Activated T-helper 1 cell treated with Interleukin-2 at 50 U/mL for 16 hours (primary cell): ENCODE measurements at regions not wholly inside any gene's neighbourhood (a gene's known extent, or its start where the extent isn't known, plus 50 kb on each side); places are given as distances from the start of the nearest gene placed in this dataset.

Experiments used
- DNase-seq: peaks from one replicate; pipeline ENCODE4 v3.0.0-alpha.2; 2020; ENCODE audit warnings: low read depth

DNA sequence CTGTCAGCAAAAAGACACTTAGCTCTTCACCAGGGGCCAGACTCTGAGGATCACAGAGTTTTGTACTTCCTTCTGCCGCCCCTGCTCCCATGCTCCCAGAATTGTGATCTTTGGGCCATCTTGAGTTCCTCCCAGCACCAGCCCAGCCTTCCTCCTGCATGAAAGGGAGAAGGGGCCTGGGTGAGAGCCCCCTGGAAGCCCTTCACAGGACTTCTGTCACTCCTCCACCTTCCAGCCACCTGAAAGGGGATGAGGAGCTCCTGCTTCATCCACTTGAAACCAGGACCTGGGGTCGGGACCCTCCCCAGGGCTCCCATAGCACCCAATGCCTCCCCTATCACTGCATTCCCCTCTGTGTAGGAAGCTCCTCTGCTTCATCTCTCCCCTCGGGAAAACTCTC, 174.2 kb downstream of the BUD13 start:
- DNase-seq, result no peak

DNA sequence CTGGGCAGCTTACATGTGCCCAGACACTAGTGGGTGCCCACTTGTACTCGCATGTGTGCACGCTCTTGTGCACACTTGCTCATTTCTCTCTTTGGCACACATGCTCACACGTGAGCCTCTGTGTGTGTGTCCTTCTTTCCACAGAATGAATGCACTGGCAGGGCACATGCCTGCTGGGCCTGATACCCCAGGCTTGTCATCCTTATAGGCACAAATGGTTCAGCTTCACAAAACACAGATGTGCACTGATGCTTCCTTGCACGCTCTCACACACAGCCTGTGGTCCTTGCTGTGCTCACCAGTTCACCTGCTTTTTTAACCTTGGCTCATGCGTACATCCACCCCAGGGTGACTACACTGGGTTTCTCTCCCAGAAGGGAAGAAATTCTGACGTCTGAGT, 174.8 kb downstream of the BUD13 start:
- no peak for DNase-seq

DNA sequence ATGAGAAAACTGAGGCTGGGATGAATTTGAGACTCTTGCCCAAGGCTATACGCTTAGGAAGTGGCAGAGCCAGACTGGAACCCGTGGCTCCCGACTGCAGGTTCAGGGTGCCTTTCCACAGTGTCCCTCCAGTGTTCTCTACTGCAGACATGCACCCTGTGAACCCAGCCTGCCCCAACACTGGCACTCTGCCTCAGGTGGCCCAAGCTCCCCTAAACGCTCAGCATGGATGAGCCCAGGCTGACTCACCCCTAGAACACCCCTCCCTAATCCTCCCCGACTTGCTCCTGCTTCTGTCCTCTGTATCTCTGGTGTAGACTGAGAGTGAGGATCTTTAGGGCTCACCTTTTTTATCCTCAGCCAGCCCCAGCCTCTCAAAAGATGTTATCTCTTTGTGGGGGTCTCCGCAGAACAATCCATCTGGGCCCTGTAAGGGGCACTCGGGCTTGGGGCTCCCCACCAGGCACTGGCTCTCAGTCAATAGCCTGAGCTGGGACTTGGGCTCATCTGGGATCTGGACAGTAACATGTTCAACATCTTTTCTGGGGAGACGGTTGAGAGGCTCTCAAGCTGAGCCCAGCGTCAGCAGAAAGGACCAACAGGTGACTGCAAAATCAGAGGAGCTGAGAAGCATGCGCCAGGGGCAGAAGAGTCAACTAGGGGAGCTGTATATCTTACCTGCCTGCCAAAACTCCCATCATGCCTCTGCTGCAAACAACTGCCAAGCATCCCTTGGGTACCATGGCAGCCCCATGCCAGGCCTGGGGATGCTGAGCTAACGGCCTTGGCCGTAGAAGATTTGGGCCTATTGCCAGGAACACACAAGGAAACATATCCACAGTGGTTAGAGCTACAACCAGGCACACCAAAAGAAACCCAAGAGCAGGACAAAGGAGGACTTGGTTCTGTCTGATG, 176.2 kb downstream of the BUD13 start:
- no peak for DNase-seq

DNA sequence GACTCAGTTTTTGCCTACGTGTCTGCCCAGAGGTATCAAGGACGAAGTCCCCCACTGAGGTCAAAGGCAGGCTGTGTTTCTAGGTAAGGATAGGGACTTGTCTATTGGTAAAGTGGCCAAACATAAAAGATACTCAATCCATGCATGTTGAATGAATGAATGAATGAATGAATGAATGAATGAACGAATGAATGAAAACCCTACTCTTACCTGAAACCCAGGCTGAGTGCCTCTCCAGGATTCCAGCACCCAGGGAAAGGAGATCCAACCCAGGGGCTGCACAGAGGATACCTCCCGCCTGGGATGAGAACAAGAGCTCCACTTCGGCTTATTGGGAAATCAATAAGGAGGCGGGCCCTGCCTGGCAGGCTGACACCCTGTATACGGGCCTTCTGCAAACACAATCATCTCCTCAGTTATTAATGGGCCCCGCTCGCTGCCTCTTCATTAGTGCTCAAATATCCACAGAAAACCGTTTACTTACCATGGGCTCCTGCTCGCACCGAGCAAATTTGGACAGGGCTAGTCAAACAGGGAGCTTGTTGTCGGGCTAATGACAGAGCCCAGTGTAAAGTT, 177.4 kb downstream of the BUD13 start:
- DNase-seq, result no peak

DNA sequence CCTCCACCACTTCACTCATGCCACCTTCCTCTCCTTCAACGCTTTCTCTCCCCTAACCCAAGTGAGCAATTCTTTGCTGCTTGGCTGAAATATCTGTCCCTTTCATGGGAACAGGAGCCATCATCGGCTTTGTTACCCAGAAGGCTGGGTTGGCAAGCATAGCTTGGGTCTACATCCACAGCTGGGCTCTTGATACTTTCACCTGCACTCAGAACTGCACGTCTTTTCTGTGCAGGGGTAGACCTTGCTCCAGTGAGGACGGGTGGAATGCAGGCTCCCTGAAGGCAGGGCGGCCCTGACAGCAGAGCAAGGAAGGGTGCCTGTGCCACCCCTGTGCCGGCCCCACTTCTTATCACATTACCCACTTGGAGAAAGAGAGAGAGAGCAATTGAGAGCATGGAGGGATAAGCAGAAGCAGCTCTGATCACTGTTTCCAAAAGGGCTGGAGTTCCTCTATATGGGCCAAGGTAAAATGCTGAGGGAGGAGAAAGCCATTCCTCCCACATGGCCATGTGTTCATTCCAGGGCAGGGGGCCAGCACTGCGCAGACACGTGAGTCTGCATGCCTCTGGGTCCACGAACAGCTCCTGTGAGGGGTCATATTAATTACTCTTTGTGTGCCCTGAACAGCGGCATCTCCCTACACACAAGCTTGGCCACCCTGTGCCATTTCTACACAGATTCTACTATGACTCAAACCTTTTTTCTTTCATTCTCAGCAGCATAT, 181.8 kb downstream of the BUD13 start:
- DNase-seq, result no peak

DNA sequence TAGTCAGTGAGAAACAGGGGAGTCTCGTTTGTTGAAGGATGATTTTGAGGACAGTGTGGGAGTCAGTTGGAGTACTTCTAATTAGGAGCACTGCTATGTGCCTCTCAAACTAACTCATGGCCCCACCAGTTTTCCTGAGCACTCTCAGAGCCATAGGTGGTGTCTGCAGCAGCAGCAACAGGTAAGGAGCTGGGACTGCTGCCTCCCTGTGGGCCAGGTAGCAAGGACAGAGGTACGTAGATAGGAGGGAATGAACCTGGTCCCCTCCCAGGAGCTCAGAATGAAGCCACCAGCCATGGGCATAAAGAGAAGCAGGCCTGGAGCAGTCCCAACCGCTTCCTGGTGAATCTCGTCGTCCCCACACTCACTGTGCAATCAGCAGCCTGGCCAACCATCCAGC, 183.4 kb downstream of the BUD13 start:
- DNase-seq, result no peak

DNA sequence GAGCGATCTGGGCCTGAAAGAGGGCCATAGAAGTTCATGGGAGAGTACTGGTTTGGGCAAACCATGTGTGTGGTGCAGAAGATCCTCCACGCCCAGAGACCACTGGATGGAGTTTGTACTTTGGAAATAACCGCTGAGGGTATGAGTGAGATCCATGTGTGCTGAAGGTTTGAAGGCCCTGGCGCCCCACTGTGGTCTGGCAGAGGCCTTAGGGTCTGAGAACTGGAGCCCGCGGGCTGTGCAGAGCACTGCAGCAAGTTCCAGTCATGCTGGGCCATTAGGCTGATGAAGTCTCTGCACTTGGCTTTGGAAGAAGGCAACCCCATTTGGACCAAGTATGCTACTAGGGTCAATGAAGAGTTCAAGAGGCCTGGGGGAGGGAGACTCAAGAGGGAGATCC, 186.4 kb downstream of the BUD13 start:
- DNase-seq, result no peak

DNA sequence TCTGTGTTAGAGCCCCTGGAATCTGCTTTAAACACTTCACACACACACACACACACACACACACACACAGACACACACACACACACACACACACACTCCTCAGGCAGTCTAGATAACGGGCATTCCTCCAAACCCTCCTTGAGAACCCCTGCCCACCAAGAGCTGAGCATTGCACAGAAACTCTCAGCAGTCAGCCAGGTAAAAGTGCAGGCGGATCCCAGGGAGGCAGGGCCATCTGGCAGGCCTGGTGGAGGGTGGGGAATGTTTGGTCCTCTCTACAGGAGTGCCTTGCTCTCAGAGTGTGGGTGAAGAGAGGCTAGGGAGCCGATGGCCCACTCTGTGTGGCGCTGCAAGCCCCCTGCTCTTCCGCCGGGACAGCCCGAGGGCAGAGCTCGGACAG, 190.2 kb downstream of the BUD13 start:
- no peak for DNase-seq

DNA sequence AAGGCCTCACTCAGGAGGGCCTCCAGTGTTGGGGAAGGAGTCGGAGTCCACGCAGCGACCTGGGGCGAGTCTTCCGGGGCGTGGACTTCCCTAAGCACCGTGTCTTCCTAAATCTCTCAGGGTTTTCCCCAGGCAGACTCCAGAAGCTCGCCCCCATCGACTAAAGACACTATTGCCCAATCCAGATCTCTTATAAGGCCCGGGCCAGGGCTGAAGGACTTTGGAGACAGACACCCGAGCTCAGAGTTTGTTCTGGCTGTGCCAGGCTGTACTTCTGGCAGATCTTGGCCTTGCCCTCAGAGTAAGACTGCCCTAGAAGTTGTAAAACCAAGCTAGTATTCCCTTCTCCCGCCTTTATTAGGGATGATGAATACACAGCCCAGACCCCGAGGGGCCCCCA, 191.4 kb downstream of the BUD13 start:
- no peak for DNase-seq

DNA sequence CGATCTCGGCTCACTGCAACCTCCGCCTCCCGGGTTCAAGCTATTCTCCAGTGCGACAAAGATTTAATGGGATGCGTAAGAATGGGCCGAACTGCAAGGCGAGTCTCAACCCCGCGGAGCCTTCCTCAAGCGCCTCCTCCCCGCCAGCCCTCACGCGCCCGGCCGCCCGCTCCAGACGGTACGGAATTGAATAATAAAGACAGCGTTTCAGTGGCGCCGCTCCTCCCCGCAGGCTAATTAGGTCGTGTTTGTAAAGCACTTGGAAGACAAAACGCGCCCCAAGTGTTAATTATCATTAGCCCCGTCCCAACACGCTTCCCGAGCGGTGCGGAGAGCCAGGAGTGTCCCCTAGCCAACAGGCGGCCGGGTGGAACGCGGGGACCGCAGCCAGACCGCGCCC, 192.0 kb downstream of the BUD13 start:
- DNase-seq, result no peak

DNA sequence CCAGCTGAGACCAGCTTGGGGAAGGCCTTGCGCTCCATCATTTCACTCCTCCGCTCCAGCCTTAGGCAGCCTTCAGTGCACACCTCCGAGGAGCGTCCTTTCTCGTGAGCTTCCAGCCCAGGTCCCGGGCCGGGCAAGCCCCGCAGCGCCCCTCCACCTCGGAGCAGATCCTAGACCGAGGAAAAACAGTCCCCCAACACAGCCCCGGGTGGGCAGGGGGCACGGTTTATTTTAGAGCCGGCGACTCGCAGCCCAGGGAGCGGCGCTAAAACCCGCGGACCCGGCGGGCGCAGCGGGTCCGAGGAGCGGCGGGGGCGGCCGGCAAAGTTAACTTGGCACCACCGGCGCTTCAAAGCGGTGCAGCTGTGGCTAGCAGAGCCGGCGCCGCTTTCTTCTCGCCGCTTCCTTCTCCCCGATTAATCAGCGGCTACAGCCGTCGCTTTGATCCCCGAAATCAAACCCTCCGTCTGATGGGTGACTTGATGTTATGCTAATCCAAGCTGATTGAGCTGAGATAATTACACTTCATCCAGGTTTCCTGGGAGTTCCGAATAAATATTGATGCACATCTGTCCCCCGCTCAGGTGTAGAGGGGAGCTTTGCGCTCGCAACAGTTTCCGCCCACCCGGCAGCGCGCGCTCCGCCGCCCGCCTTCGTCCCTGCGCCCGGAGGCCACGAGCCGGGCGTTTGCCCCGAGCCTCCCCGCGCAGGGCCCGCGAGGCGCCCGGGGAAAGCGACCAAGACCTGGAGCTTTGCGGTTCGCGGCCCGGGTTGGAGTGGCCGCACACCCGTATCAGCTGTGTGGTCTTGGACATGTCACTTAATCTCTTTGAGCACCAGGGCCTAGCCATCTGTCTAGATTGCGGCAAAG, 192.7 kb downstream of the BUD13 start:
- no peak for DNase-seq

DNA sequence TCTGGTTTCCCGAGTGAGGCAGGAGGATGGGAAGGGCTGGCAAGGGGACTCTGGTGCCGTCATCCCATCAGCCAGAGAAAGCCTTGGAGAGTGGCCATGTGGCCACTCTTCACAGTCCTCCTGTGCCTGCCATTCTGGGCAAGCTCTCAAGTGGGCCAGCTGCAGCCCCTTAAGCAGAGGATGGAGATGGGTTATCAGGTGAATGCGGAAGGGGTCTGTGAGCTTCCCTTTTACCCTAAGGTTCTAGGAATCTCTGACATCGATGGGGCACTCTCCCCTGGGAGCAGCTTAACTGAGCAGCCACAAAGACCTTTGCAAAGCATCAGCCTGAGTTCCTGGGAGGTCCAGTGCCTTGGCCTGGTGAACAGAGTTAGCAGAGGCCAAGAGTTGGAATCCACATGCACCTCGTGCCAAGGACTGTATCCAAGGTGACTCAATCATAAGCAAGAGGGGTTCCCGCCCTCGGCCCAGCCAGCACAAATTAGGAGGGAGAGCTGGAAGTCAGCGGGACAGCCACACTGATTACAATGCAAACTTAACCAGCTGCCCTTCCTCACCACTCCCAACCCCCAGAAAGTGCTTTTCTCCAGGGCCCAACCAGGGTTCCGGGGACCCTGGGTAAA, 193.6 kb downstream of the BUD13 start:
- no peak for DNase-seq

DNA sequence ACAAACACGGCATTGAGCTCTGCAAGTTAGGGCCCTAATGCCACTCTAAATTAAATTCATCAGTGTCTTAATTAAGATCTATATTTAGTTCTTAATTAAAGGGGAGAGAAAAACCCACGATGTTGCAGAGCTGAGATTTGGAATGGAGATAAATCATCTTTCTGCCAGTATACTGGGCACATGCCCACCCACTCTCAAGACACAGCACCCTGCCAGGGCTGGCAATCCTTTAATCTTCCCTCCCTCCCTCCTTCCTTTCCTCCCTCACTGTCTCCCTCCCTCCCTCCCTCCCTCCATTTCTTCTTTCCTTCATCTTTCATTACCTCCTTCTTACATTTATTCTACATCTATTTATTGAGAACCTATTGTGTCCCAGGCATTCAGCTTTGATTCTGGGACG, 194.8 kb downstream of the BUD13 start:
- DNase-seq, result no peak

DNA sequence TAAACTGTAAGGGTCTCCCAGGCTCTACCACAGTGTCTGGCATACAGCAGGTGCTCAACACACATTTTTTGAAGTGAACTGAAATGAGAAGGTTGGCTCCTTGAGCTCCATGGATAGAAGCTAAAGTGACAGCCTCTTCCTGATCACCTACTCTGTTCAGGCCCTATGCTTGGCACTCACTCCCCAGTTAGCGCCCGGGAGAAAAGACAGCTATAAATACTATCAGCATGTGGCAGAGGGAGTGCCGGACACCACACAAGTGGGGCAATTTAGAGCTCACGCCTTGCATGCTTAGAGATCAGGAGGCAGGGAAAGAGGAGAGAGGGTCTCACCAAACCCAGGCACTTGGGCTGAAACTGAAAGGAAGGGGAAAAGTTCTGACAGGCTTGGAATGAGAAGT, 195.5 kb downstream of the BUD13 start:
- no peak for DNase-seq

DNA sequence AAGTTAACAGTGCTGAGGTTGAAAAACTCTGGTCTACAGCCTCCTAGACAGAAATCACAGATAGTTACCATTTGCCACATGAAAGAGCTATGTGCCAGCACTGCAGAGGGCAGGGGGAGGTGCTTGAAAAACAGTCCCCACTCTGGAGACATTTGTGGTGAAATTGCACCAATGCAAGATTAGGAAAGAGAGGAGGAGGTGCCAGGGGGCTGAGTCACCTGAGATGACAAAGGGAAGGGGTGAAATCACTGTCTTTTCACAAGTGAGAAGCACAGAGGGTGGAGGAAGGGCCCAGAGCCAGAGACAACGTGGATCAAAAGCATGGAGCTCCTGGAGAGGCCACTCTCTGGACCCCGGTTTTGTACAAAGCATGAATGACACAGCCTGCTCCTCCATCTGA, 196.3 kb downstream of the BUD13 start:
- no peak for DNase-seq

DNA sequence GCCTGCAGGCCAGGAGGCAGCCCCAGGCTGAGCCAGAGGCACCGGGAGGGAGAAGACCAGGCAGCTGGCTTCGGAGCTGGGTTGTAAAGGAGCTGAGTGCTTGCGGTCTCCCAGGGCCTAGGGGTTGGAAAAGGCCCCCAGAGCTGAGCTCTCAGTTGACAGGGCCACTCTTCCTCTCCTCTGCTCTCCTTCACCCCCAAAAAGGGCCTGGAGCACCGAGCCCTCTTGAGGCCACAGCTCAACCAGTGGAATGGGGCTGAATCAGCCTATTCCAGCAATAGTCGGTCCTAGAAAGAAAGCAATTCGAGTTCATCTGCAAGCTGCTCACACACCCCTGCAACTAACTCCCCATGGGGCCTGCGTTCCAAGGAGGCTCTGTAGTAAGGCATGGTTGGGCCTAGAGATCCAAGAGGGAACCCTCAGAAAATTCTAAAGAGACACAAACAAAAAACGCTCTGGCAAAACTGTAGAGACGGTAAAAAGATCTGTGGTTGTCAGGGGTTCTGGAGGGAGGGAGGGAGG, 205.0 kb downstream of the BUD13 start:
- no peak for DNase-seq

DNA sequence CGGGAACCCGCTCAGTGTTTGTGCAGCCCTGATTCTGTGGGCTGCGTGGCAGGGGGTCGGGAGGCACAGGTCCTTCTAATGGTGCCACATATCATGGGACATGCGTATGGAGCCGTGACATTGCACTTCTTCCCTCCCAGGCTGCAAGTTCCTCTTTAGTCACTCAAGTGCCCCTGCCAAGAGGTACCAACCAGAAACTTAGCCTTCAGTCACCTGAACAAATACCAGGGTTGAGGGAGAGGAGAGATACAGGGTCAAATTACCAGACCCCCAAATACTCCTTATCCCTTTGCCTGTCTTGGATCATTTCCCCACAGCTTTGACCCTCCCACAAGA, 209.1 kb downstream of the BUD13 start:
- no peak for DNase-seq

DNA sequence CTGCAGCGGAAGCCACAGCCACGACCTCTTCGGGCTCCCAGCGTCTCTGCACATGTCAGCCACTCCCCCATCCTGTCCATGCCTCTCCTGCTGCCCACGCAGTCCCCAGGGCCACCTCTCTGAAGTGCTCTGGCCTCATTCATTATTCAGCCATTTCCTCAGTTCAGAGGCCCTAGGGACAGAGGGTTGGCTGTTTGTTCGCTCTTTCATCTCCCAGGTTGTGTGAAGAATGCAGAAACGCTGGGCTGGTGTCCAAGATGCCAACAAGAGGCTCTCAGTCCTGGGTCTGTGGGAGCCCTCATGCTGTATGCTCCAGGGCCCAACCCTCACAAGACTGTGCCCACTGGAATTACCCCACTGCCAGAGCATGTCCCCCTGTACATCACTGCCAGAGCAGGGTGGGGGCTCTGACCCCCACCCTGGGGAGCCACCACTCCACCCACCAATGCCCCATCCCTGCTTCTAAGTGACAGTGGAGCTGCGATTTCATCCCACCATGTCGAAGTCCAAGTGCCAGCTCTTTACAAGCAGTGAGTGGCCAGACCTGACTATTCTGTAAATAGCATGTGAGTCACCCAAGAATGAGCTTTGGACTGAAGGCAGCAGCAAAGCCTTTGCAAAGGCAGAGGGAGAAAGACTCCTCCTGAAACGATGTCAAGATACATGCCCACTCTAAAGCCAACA, 209.6 kb downstream of the BUD13 start:
- DNase-seq, result no peak

DNA sequence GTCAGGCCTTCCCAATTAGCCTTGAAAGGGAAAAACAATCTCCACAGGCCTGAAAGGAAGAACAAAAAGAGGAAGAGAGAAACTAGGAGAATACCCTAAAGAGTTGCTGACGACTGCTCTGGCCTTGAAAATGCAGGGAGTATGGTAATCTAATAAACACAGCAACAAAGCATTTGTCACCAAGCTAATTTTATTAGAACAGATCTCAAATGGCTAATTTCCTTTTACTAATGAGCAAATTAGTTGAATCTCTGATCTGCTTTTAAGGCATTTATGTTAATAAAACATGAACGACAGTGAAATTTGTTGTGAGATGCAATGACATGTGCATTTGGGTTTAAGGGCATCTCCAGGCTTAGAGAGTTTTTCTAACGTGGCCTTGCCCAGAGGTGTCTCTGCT, 212.2 kb downstream of the BUD13 start:
- DNase-seq, result no peak

DNA sequence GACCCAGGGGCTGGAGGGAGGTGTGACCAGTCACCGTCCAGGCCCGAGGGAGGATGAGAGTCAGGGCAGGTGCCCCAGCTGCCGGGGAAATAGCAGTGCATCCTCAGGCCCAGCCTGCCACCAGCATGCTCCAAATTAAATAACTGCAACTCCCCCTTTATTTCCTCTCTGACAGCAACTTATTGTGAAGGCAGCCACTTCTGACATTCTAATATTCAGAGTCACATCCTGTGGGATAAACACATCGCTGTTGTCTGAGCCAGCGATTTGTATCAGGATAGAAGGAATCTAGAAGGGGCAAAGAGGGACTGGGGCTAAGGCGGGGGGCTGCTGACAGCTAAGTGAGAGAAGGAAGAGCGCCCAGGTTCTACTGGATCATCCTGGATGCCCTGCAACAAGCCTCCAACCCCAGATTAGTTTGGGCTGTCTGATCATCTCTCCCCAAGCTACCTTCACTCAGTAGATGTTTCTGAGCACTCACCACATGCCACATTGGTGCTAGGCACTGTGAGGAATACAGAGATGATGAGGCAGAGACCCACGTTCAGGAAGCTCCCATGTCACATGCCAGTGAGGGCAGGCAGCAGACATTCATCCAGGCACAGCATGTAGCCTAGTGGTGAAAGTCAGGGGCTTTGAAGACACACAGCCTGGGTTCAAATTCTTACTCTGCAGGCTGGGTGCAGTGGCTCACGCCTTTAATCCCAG, 214.1 kb downstream of the BUD13 start:
- DNase-seq, result no peak
